NCI-H345 (cell line): ENCODE measurements at regions not wholly inside any gene's neighbourhood (a gene's known extent, or its start where the extent isn't known, plus 50 kb on each side); places are given as distances from the start of the nearest gene placed in this dataset.
"Not testable (repeated sequence)": the region's sequence is repeated elsewhere in the genome, so short reads cannot be mapped to it uniquely, and the experiment has no call there.

ENCODE experiments used
- DNase-seq: peaks from one replicate; lab custom pipeline; 2025; lab: John Stamatoyannopoulos, UW

- not testable (repeated sequence) for DNase-seq
Observed at GRCh38 chr5:21315376-21315775, 1327.4 kb upstream of the CDH18 start.

GRCh38 chr5:21301205-21301604 lies 1313.2 kb upstream of the CDH18 start:
- DNase-seq: not testable (repeated sequence)

GRCh38 chr5:21274361-21274760 lies 1286.4 kb upstream of the CDH18 start:
- DNase-seq: not testable (repeated sequence)

GRCh38 chr5:21263361-21263760 lies 1275.4 kb upstream of the CDH18 start:
- DNase-seq: no peak

GRCh38 chr5:21254161-21254560 lies 1266.2 kb upstream of the CDH18 start:
- DNase-seq: no peak

GRCh38 chr5:21244982-21245381 lies 1257.0 kb upstream of the CDH18 start:
- no peak for DNase-seq

GRCh38 chr5:21238786-21239185 lies 1250.8 kb upstream of the CDH18 start:
- no peak for DNase-seq

- no peak for DNase-seq
Observed at GRCh38 chr5:21237461-21237860, 1249.5 kb upstream of the CDH18 start.

GRCh38 chr5:21236971-21237427 lies 1249.0 kb upstream of the CDH18 start:
- no peak for DNase-seq

- no peak for DNase-seq
Observed at GRCh38 chr5:21236104-21236503, 1248.1 kb upstream of the CDH18 start.

- no peak for DNase-seq
Observed at GRCh38 chr5:21225223-21226064, 1237.4 kb upstream of the CDH18 start.

GRCh38 chr5:21221616-21222015 lies 1233.6 kb upstream of the CDH18 start:
- no peak for DNase-seq

GRCh38 chr5:21219966-21220365 lies 1232.0 kb upstream of the CDH18 start:
- no peak for DNase-seq

- DNase-seq: no peak
Observed at GRCh38 chr5:21219251-21219650, 1231.3 kb upstream of the CDH18 start.

GRCh38 chr5:21212026-21212425 lies 1224.0 kb upstream of the CDH18 start:
- no peak for DNase-seq

GRCh38 chr5:21209409-21209808 lies 1221.4 kb upstream of the CDH18 start:
- DNase-seq: no peak

- no peak for DNase-seq
Observed at GRCh38 chr5:21199087-21199486, 1211.1 kb upstream of the CDH18 start.

- DNase-seq: no peak
Observed at GRCh38 chr5:21195145-21195544, 1207.1 kb upstream of the CDH18 start.

- no peak for DNase-seq
Observed at GRCh38 chr5:21185536-21185935, 1197.5 kb upstream of the CDH18 start.

- no peak for DNase-seq
Observed at GRCh38 chr5:21184581-21184980, 1196.6 kb upstream of the CDH18 start.

- no peak for DNase-seq
Observed at GRCh38 chr5:21181609-21182125, 1193.7 kb upstream of the CDH18 start.

- no peak for DNase-seq
Observed at GRCh38 chr5:21173526-21173925, 1185.5 kb upstream of the CDH18 start.

- DNase-seq: no peak
Observed at GRCh38 chr5:21173036-21173435, 1185.0 kb upstream of the CDH18 start.

GRCh38 chr5:21171038-21171437 lies 1183.0 kb upstream of the CDH18 start:
- no peak for DNase-seq
